PC-3 (cell line): ENCODE measurements at regions not wholly inside any gene's neighbourhood (a gene's known extent, or its start where the extent isn't known, plus 50 kb on each side); places are given as distances from the start of the nearest gene placed in this dataset.
A peak's percentile ranks its signal among the peaks of the same experiment; 100 is the strongest.

Experiments
- ATAC-seq: fragments of 200-7000 bp; cut with Tn5 transposase; 2 replicates; pipeline ENCODE4 v1.9.1; 2020; ENCODE audit warnings: mild to moderate bottlenecking, moderate library complexity
- BruUV-seq: library from RNA; stranded (reverse); fragments of 400-500 nt; replicated peaks from 2 replicates; lab custom pipeline; 2021; lab: Mats Ljungman, UMichigan
- CTCF ChIA-PET: fragments of 300-600 bp; sonication (Branson Sonifier 250); formaldehyde crosslinking; loops from one replicate; lab custom pipeline; 2022; ENCODE audit warnings: antibody characterized with exemption; lab: Charles Lee
- POLR2A ChIA-PET: fragments of 300-600 bp; sonication (Branson Sonifier 250); formaldehyde crosslinking; loops from one replicate; lab custom pipeline; 2022; ENCODE audit warnings: antibody characterized with exemption; ENCODE audit not compliant: unreplicated experiment; lab: Charles Lee
- DNase-seq: peaks from one replicate; pipeline ENCODE4 v3.0.0-alpha.2; 2015
- H2AFZ ChIP-seq: fragments of 300-600 bp; sonication (generic); 2 replicates; pipeline ENCODE4 v1.6.0; 2016; ENCODE audit warnings: antibody characterized with exemption, low read length
- H3F3A ChIP-seq: fragments of 300-600 bp; sonication (generic); one replicate; pipeline ENCODE4 v1.6.0; 2017; ENCODE audit warnings: antibody characterized with exemption, low read length, control low read depth, mild to moderate bottlenecking; ENCODE audit not compliant: unreplicated experiment
- H3K27ac ChIP-seq: fragments of 300-600 bp; sonication (generic); 2 replicates; pipeline ENCODE4 v1.5.1; 2016; ENCODE audit warnings: mild to moderate bottlenecking, low read length
- H3K27me3 ChIP-seq: fragments of 300-600 bp; sonication (generic); 2 replicates; pipeline ENCODE4 v1.6.1; 2016; ENCODE audit warnings: low read length, mixed read lengths
- H3K36me3 ChIP-seq: fragments of 300-600 bp; sonication (generic); 2 replicates; pipeline ENCODE4 v1.6.1; 2016; ENCODE audit warnings: low read depth, mixed run types, low read length, mixed read lengths
- H3K4me1 ChIP-seq: fragments of 300-600 bp; sonication (generic); 2 replicates; pipeline ENCODE4 v1.5.1; 2016; ENCODE audit warnings: low read length; ENCODE audit not compliant: insufficient read depth
- H3K4me2 ChIP-seq: fragments of 300-600 bp; sonication (generic); 2 replicates; pipeline ENCODE4 v1.6.0; 2016; ENCODE audit warnings: low read length
- H3K4me3 ChIP-seq: fragments of 300-600 bp; sonication (generic); 2 replicates; pipeline ENCODE4 v1.5.1; 2016; ENCODE audit warnings: mild to moderate bottlenecking, low read length, mixed read lengths
- H3K79me2 ChIP-seq: fragments of 300-600 bp; sonication (generic); 2 replicates; pipeline ENCODE4 v1.6.1; 2017; ENCODE audit warnings: low read length, mixed read lengths
- H3K9ac ChIP-seq: fragments of 300-600 bp; sonication (generic); 2 replicates; pipeline ENCODE4 v1.6.0; 2016; ENCODE audit warnings: mild to moderate bottlenecking, low read length
- H3K9me2 ChIP-seq: fragments of 300-600 bp; sonication (generic); replicated peaks from 2 replicates; pipeline ENCODE4 v1.6.1; 2016; ENCODE audit warnings: mixed run types, low read length, mixed read lengths
- H3K9me3 ChIP-seq: fragments of 300-600 bp; sonication (generic); 2 replicates; pipeline ENCODE4 v1.6.1; 2016; ENCODE audit warnings: low read length, mixed read lengths
- H4K20me1 ChIP-seq: fragments of 300-600 bp; sonication (generic); 2 replicates; pipeline ENCODE4 v1.6.1; 2016; ENCODE audit warnings: low read length, mixed read lengths
- EZH2 ChIP-seq: fragments of 300-600 bp; sonication (generic); IDR thresholded peaks from one replicate; pipeline ENCODE4 v1.6.1; 2017; ENCODE audit warnings: antibody characterized with exemption, mild to moderate bottlenecking, low read length; ENCODE audit not compliant: unreplicated experiment
- EZH2phosphoT487 ChIP-seq: fragments of 300-600 bp; sonication (generic); IDR thresholded peaks from 2 replicates; pipeline ENCODE4 v1.6.1; 2018; ENCODE audit warnings: mild to moderate bottlenecking, antibody characterized with exemption, low read length, borderline replicate concordance
- intact Hi-C: fragments of 100-400 bp; cut with micrococcal nuclease; formaldehyde crosslinking; loops from 2 replicates; pipeline ENCODE4 v1.9.0; 2023
- TF ChIP-seq, protein P1 (sequence below): fragments of 300-600 bp; sonication (generic); conservative IDR thresholded peaks from 2 replicates; pipeline ENCODE4 v1.5.1; 2017; ENCODE audit warnings: antibody characterized with exemption, low read depth, mild to moderate bottlenecking, low read length

GRCh38 chr3:141669434-141669833 is 68.7 kb upstream of the RNF7 start:
- H4K20me1 ChIP-seq = no peaks in the 10 kb centered on the region
- H3K4me1 ChIP-seq = no peaks in the 10 kb centered on the region
- intact Hi-C loops = no loop called here
- no peak overlapping the region for H3K27ac ChIP-seq
- H3K79me2 ChIP-seq = no peaks in the 10 kb centered on the region
- no peaks in the 10 kb centered on the region for H3K36me3 ChIP-seq
- no peaks in the 10 kb centered on the region for H3K9me2 ChIP-seq
- BruUV-seq = no TSS peak
- H3K9ac ChIP-seq = no peak overlapping the region
- no peaks in the 10 kb centered on the region for H3K27me3 ChIP-seq
- TF ChIP-seq, protein P1, sequence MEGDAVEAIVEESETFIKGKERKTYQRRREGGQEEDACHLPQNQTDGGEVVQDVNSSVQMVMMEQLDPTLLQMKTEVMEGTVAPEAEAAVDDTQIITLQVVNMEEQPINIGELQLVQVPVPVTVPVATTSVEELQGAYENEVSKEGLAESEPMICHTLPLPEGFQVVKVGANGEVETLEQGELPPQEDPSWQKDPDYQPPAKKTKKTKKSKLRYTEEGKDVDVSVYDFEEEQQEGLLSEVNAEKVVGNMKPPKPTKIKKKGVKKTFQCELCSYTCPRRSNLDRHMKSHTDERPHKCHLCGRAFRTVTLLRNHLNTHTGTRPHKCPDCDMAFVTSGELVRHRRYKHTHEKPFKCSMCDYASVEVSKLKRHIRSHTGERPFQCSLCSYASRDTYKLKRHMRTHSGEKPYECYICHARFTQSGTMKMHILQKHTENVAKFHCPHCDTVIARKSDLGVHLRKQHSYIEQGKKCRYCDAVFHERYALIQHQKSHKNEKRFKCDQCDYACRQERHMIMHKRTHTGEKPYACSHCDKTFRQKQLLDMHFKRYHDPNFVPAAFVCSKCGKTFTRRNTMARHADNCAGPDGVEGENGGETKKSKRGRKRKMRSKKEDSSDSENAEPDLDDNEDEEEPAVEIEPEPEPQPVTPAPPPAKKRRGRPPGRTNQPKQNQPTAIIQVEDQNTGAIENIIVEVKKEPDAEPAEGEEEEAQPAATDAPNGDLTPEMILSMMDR = no peak
- TF ChIP-seq EZH2 (no peak), EZH2phosphoT487 (no peak)
- no peak overlapping the region for H3K4me3 ChIP-seq
- DNase-seq = no peak
- no peak overlapping the region for H2AFZ ChIP-seq
- H3K4me2 ChIP-seq = no peak overlapping the region
- H3F3A ChIP-seq = no peaks in the 10 kb centered on the region
- no peak for ATAC-seq
- CTCF ChIA-PET = no interaction called here
- POLR2A ChIA-PET = no interaction called here
- peaks cover 5% of the 10 kb centered on the region; the same call in 1 of the 2 replicates for H3K9me3 ChIP-seq

- DNase-seq (no peak), ATAC-seq (no peak)
- Histone ChIP-seq H4K20me1 (no peaks in the 10 kb centered on the region), H3K4me2 (no peak overlapping the region), H3K27ac (no peak overlapping the region), H3K9me2 (no peaks in the 10 kb centered on the region), H3K9ac (no peak overlapping the region), H3K4me1 (peaks cover 8% of the 10 kb centered on the region; the same call in 1 of the 2 replicates), H3K36me3 (no peaks in the 10 kb centered on the region), H3K27me3 (no peaks in the 10 kb centered on the region), H3F3A (no peaks in the 10 kb centered on the region), H3K9me3 (no peaks in the 10 kb centered on the region), H3K79me2 (no peaks in the 10 kb centered on the region), H3K4me3 (no peak overlapping the region), H2AFZ (no peak overlapping the region)
- CTCF ChIA-PET = no interaction called here
- POLR2A ChIA-PET = no interaction called here
- no TSS peak for BruUV-seq
- intact Hi-C loops = no loop called here
- TF ChIP-seq, protein P1 = no peak
- TF ChIP-seq EZH2phosphoT487 (no peak), EZH2 (no peak)
These were observed 60.4 kb upstream of the RNF7 start for GRCh38 chr3:141677701-141678100.

- Histone ChIP-seq H4K20me1 (no peaks in the 10 kb centered on the region), H3K79me2 (no peaks in the 10 kb centered on the region), H3K4me3 (no peak overlapping the region), H3K27ac (no peak overlapping the region), H3K4me1 (peaks cover 8% of the 10 kb centered on the region; the same call in 1 of the 2 replicates), H3K27me3 (no peaks in the 10 kb centered on the region), H3K36me3 (no peaks in the 10 kb centered on the region), H3K4me2 (no peak overlapping the region), H3K9me3 (no peaks in the 10 kb centered on the region), H2AFZ (no peak overlapping the region), H3K9me2 (no peaks in the 10 kb centered on the region), H3K9ac (no peak overlapping the region), H3F3A (no peaks in the 10 kb centered on the region)
- intact Hi-C loops = no loop called here
- no TSS peak for BruUV-seq
- no peak for TF ChIP-seq EZH2phosphoT487
- TF ChIP-seq, protein P1 = no peak
- TF ChIP-seq EZH2 = no peak
- DNase-seq (peak; percentile 59), ATAC-seq (peak; percentile 40; the same call in 1 of the 2 replicates)
- ChIA-PET CTCF (no interaction called here), POLR2A (no interaction called here)
These were observed 57.3 kb upstream of the RNF7 start for GRCh38 chr3:141680620-141681389.
